Nephron (organoid): ENCODE measurements at regions not wholly inside any gene's neighbourhood (a gene's known extent, or its start where the extent isn't known, plus 50 kb on each side); places are given as distances from the start of the nearest gene placed in this dataset.

ENCODE experiments used
- H3K27ac Mint-ChIP-seq, 3 experiments: 2 replicates each; pipeline ENCODE4 v1.8.0; 2020; ENCODE audit warnings: mixed read lengths in 3 of 3, mild to moderate bottlenecking in 2 of 3, moderate library complexity in 1 of 3
- H3K27me3 Mint-ChIP-seq: 2 replicates; pipeline ENCODE4 v1.8.0; 2021; ENCODE audit warnings: low read depth, mild to moderate bottlenecking, moderate library complexity, mixed read lengths
- H3K36me3 Mint-ChIP-seq: 2 replicates; pipeline ENCODE4 v1.8.0; 2020; ENCODE audit warnings: low read depth, mixed read lengths
- H3K4me1 Mint-ChIP-seq: 2 replicates; pipeline ENCODE4 v1.8.0; 2020; ENCODE audit warnings: mixed read lengths
- H3K4me3 Mint-ChIP-seq, 3 experiments: 2 replicates each; pipeline ENCODE4 v1.8.0; 2020; ENCODE audit warnings: mild to moderate bottlenecking in 3 of 3, mixed read lengths in 3 of 3, moderate library complexity in 2 of 3
- H3K9me3 Mint-ChIP-seq: 2 replicates; pipeline ENCODE4 v1.8.0; 2020; ENCODE audit warnings: mixed read lengths
- CTCF ChIP-seq, 3 experiments: fragments of 200-600 bp; sonication (generic); IDR thresholded peaks; one replicate each; pipeline ENCODE4 v1.5.0; 2021; ENCODE audit warnings: antibody characterized with exemption in 3 of 3; ENCODE audit not compliant: unreplicated experiment in 3 of 3

GRCh38 chr7:123293710-123294109, 93.9 kb upstream of the SLC13A1 start:
- Mint-ChIP-seq H3K4me3 (no peak overlapping the region), H3K9me3 (peaks cover 9% of the 10 kb centered on the region), H3K27ac (no peak overlapping the region), H3K36me3 (no peaks in the 10 kb centered on the region), H3K4me1 (no peaks in the 10 kb centered on the region), H3K27me3 (no peaks in the 10 kb centered on the region)
- TF ChIP-seq CTCF (IDR thresholded peaks at IDR 0.05; ENCODE audit: unreplicated experiment in 3 of 3), result no peak

GRCh38 chr7:123292227-123292626, 92.5 kb upstream of the SLC13A1 start:
- H3K9me3 Mint-ChIP-seq, result peaks cover 5% of the 10 kb centered on the region
- no peak overlapping the region for H3K4me3 Mint-ChIP-seq
- no peaks in the 10 kb centered on the region for H3K36me3 Mint-ChIP-seq
- no peak overlapping the region for H3K27ac Mint-ChIP-seq
- H3K27me3 Mint-ChIP-seq, result no peaks in the 10 kb centered on the region
- no peak for TF ChIP-seq CTCF (IDR thresholded peaks at IDR 0.05; ENCODE audit: unreplicated experiment in 3 of 3)
- H3K4me1 Mint-ChIP-seq, result no peaks in the 10 kb centered on the region

GRCh38 chr7:123289200-123289599, 89.4 kb upstream of the SLC13A1 start:
- TF ChIP-seq CTCF (IDR thresholded peaks at IDR 0.05; ENCODE audit: unreplicated experiment in 3 of 3), result no peak
- H3K36me3 Mint-ChIP-seq, result no peaks in the 10 kb centered on the region
- H3K27ac Mint-ChIP-seq, result no peak overlapping the region
- no peaks in the 10 kb centered on the region for H3K27me3 Mint-ChIP-seq
- no peak overlapping the region for H3K4me3 Mint-ChIP-seq
- no peaks in the 10 kb centered on the region for H3K4me1 Mint-ChIP-seq
- peaks cover 5% of the 10 kb centered on the region for H3K9me3 Mint-ChIP-seq

- no peaks in the 10 kb centered on the region for H3K27me3 Mint-ChIP-seq
- no peak overlapping the region for H3K4me3 Mint-ChIP-seq
- no peaks in the 10 kb centered on the region for H3K36me3 Mint-ChIP-seq
- peaks cover 5% of the 10 kb centered on the region for H3K9me3 Mint-ChIP-seq
- no peaks in the 10 kb centered on the region for H3K4me1 Mint-ChIP-seq
- no peak for TF ChIP-seq CTCF (IDR thresholded peaks at IDR 0.05; ENCODE audit: unreplicated experiment in 3 of 3)
- H3K27ac Mint-ChIP-seq, result no peak overlapping the region
These were observed 85.4 kb upstream of the SLC13A1 start for GRCh38 chr7:123285076-123285700.

GRCh38 chr7:123283373-123283772, 83.6 kb upstream of the SLC13A1 start:
- Mint-ChIP-seq H3K36me3 (no peaks in the 10 kb centered on the region), H3K4me1 (no peaks in the 10 kb centered on the region), H3K27me3 (no peaks in the 10 kb centered on the region), H3K27ac (no peak overlapping the region), H3K4me3 (no peak overlapping the region), H3K9me3 (peaks cover 2% of the 10 kb centered on the region)
- TF ChIP-seq CTCF (IDR thresholded peaks at IDR 0.05; ENCODE audit: unreplicated experiment in 3 of 3), result no peak

- no peak overlapping the region for H3K4me3 Mint-ChIP-seq
- H3K4me1 Mint-ChIP-seq, result no peaks in the 10 kb centered on the region
- H3K9me3 Mint-ChIP-seq, result no peaks in the 10 kb centered on the region
- no peak for TF ChIP-seq CTCF (IDR thresholded peaks at IDR 0.05; ENCODE audit: unreplicated experiment in 3 of 3)
- no peak overlapping the region for H3K27ac Mint-ChIP-seq
- no peaks in the 10 kb centered on the region for H3K27me3 Mint-ChIP-seq
- no peaks in the 10 kb centered on the region for H3K36me3 Mint-ChIP-seq
These were observed 82.4 kb upstream of the SLC13A1 start for GRCh38 chr7:123282181-123282580.
